HG03025 (cell line): ENCODE measurements at regions not wholly inside any gene's neighbourhood (a gene's known extent, or its start where the extent isn't known, plus 50 kb on each side); places are given as distances from the start of the nearest gene placed in this dataset.

Experiments used
- ATAC-seq: cut with Tn5 transposase; IDR thresholded peaks from one replicate; pipeline ENCODE4 v1.9.1; 2021; ENCODE audit warnings: mild to moderate bottlenecking, moderate library complexity; ENCODE audit not compliant: unreplicated experiment, low FRiP score

DNA sequence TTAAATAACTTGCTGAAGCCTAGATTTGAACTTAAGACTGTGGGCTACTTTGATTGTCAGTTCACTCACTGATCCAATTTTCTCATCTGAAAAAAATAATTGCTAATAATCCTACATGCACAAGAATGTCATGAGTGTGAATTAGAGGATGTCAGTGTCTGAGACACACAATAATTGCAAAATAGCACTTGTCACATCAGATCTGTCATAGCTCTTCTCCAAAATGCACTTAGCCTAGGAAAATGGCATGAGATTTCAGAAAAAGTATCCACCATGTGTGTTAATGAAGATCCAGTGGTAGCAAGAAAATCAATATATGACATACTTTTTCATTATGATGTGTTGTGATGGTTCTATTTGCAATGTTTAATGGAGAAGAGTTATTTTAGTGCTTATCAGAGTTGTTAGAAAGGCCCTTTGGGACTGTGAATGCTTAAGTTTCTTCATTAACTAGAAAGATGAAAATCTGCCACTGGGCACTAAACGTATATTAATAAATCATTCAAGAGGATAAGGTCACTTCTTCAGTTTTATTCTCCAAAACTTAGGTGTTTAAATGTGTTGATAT, 786.2 kb downstream of the C6orf118 start:
- ATAC-seq: no peak

DNA sequence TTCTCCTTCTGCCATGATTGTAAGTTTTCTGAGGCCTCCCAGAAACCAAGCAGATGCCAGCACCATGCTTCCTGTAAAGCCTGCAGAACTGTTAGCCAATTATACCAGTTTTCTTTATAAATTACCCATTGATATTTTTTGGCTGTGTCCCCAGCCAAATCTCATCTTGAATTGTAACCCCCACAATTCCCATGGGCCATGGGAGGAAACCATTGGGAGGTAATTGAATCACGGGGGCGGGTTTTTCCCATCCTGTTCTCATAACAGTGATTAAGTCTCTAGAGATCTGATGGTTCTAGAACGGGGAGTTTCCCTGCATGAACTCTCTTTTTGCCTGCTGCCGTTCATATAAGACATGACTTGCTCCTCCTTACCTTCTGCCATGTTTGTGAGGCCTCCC, 788.5 kb downstream of the C6orf118 start:
- ATAC-seq: no peak

DNA sequence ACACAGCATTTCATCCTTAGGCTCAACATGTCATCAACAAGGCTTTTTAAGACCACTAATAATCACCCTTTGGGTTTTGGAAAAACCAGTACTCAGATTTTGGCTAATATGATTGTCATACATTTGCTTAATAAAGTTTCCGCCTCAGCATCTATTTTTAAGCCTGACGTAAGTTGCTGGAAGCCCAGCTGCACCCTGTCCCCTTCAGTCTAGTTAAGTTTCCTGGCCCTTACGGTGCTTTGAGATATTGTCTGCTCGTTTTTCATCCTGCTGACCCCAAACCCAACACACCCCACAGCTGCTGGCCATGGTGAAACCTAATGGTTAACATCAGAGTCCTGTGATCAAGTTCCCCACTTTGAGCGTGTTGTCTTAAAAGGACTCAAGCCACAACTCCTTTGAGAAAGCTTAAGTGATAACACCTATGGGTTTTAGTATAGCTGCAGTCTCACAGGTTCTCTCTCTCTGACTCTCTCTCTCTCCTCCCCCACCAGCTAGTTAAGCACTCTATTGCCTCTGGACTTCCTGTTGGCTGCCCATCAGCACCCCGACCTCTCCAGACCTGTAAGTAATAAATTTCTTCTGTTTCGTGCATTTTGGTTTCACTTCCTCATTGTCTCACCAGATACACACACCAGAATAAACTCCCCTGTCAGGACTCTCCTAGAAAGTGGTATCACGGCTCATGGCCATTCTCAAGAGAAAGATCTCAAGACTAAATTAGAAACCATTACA, 802.0 kb downstream of the C6orf118 start:
- ATAC-seq: peak; percentile 82

DNA sequence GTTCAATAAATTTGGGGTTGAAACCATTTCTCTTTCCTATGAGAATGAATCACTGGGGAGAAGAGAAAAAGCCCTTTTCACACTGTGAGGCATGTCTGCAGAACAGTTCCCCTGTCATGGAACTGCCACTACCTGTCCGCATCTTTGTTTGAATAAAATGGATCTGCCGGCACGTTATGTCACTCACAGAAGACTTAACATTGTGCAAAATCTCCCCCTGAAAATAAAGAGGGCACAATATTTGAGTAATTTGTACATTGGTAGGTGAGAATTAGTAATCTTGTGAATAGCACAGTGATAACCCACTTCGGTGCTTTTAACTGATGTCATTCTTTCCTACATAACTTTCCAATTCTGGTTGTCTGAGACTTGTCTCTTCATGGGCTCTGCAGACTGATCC, 804.0 kb downstream of the C6orf118 start:
- no peak for ATAC-seq

GRCh38 chr6:164502833-164503232, 806.6 kb downstream of the C6orf118 start:
- ATAC-seq: no peak

- no peak for ATAC-seq
Measured at GRCh38 chr6:164495882-164496495, 813.4 kb downstream of the C6orf118 start.

DNA sequence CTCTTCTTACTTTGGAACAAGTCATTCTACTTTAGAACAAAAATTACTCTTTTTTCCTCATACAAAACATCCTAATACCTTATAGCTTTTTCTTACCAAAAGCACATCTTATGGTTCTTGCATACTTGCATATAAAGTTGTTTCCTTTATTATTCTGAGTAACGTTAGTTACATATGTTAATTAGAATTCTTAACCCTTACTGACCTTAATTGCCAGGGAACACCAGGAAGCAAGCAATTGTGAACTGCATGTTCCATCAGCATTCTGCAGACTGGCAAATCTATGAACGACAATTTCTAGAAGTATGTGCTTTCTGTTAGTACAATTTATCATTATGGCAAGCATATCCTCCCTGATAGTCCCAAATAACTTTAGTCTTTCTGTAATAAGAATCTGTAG, 831.0 kb downstream of the C6orf118 start:
- ATAC-seq: no peak

DNA sequence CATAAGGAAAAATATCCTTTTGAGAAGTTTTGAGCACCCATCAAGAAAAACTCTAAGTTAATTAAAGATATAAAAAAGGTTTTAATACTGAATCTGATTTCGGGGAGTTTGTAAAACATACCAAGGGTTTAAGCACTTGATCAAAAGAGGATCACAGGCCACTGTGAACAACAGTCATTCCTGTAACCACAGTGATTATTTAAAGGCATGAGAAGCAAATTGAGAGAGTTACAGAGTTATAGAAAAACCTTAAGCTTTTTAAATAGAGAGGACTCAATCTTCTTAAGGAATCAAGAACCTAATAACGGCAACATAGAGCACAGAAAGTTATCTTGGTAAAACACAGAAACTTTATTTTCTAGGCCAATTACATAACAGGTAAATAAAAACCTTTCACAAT, 831.6 kb downstream of the C6orf118 start:
- no peak for ATAC-seq

DNA sequence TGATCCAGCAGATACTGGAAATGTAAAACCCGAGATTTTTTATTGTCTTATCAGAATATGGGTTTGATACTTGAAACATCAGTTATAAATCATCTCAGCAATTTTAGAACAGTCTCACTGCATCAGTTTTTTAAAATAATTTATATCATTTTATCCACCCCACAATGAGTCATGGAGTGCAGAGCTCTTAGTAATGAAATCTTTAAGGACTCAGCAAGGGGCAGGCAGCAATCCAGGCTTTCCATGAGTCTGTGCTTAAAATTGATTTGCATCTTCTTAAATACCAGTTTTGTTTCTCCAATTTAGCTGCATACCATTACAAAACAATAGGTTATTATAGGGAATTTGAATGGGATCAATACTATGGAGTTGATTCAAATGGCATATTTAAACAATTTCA, 832.3 kb downstream of the C6orf118 start:
- ATAC-seq: no peak

GRCh38 chr6:164469276-164469949, 840.0 kb downstream of the C6orf118 start:
- ATAC-seq: no peak

- no peak for ATAC-seq
Measured at GRCh38 chr6:164455835-164456234, 853.6 kb downstream of the C6orf118 start.

- no peak for ATAC-seq
Measured at GRCh38 chr6:164453835-164454234, 855.6 kb downstream of the C6orf118 start.

- ATAC-seq: no peak
Measured at GRCh38 chr6:164442572-164442971, 866.8 kb downstream of the C6orf118 start.

DNA sequence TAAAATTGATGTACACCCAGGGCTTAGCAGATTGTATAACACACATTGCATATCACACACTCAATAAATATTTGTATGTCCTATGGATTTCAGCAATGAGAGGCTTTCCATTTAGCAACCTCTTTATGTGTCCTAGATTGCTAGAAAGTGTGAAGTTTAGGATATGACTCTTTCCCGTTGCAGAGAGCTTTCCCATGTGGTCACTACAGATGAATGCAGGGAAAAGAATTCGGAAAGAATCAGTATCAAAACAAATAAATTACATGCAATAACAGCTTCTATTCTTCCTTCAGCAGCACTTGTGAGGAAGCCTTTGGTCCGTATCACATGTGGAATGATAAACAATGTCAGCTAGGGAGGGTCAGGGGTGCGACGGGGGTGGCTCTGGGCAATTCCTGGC, 870.1 kb downstream of the C6orf118 start:
- ATAC-seq: no peak

DNA sequence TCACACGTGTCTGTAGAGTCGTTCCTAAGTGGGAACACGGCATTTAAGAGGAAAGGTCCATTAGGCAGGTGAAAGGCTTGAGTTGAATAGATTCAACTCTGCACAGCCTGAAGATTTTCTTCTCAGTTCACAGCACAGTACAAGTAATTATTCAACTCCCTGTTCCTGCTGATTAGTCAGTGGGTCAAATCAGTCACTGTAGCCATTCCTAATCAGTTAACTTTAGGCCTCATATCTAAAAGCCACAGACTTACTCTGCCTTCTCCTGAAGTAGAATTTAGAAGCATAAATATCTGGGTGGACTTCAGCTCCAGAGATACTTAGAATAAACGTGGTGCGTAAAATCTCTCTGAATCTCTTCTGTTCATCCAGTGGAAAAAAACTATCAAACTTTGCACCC, 872.4 kb downstream of the C6orf118 start:
- ATAC-seq: no peak

GRCh38 chr6:164427728-164428402, 881.5 kb downstream of the C6orf118 start:
- no peak for ATAC-seq

DNA sequence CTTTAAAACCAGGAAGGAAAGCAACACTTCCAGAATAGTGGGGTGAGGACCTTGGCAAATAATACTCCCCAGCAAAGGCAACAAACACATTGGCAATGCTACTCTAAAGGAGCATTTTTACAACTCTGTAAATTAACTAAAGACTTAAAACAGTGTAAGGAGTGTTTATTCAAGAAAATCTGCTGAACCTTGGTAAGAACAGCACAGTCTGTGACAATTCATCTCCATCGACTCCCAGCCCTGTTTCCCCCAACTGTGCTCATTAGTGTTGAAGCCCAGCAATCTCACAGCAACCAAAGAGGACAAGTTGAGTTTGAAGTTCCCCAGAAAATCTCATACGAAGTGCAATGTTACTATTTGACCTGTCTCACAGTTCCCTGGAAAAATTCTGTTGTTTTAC, 884.9 kb downstream of the C6orf118 start:
- no peak for ATAC-seq

DNA sequence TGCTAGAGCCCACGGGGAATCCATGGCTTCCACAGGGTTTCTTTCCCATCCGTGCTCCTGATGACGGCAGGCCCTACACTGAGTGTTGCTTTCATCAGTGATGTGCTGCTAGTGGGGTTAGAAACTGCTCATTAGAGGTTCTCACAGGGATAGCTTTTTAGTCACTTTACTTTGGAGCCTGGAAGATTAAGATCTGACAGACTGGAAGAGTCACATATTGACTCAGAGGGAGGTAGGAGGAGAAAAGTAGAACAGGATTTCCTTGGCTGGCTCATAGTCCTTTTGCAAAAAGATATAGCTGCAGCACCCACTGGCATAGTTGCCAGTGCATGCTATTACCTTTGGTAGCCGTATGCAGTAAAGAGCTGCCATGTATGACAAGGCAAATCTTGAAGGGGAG, 890.3 kb downstream of the C6orf118 start:
- no peak for ATAC-seq

DNA sequence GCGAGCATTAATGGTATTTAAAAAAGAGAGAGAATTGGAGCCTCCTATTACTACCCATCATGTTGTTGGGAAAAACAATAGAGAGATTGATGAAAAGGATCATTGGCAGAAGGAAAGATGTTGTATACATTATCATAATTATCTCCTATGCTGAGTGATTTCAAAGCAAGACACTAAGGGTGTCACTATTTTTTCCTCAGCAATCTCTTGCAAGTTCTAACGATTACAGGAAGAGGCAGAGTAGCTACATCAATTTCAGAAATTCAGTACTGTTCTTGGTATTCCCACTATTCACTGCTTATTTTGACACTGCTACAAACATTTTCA, 891.2 kb downstream of the C6orf118 start:
- ATAC-seq: no peak

DNA sequence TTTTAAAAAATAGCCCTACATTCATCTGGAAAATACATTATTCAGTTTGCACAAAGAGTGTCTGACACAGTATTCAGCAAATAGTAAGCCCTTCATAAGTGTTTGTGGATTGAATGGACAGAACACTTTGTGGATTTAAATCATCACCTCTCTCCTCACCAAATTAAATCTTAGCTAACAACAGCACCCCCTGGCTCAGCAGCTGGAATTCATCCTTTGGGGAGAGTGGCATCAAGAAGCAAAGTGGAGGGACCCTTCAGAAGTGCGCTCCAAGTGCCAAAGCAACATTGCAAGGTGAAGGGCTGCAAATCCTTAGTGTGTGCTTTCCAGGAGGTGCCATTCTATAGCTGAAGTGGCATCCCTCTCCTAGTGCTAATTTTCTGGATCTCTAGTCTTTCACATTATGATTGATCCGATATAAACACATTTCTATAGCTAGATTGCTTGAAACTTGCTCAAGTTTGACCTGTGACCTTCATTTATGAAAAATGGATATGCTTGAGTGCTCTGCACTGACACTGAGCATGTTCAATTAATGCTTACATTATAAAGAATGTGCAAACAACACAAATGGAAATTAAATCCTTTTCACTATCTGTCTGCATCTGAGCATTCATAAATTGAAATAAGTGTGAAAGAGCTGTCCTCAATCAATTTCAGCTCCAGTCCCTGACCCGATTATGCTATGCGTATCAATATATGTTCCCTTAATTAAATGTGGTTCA, 891.7 kb downstream of the C6orf118 start:
- ATAC-seq: no peak
